ENCODE measurements at regions not wholly inside any gene's neighbourhood (a gene's known extent, or its start where the extent isn't known, plus 50 kb on each side); places are given as distances from the start of the nearest gene placed in this dataset.
"Not testable (repeated sequence)": the region's sequence is repeated elsewhere in the genome, so short reads cannot be mapped to it uniquely, and the experiment has no call there.

GRCh38 chr12:118544569-118544968 is 168.2 kb downstream of the SUDS3 start (continued):
- TF ChIP-seq NR2C1 (IDR thresholded peaks at IDR 0.05) (peak; percentile 74), NR2C1 (tag; IDR thresholded peaks at IDR 0.05) (peak; percentile 79), HBP1 (CRISPR knock-in tag; IDR thresholded peaks at IDR 0.05) (no peak), ZNF41 (CRISPR knock-in tag; conservative IDR thresholded peaks at IDR 0.05) (no peak), XRCC3 (IDR thresholded peaks at IDR 0.05) (no peak)

GRCh38 chr12:118547606-118548005 is 171.3 kb downstream of the SUDS3 start:
- POLR2A ChIA-PET: not testable (repeated sequence)

More at GRCh38 chr12:118547606-118548005, 171.3 kb downstream of the SUDS3 start:
- BruUV-seq (replicated peaks); H3K9me1 ChIP-seq (ENCODE audit: control insufficient read depth, insufficient read depth, low read length); H3K79me2 ChIP-seq (ENCODE audit: control insufficient read depth, insufficient read depth, low read length); FAIRE-seq; H2AFZ ChIP-seq (ENCODE audit: low read depth, low read length); CTCF ChIA-PET (ENCODE audit: low intra/inter-chr PET ratio); ATAC-seq; H3K9ac ChIP-seq (ENCODE audit: insufficient read depth in 1 of 2, low read depth in 2 of 2, low read length in 2 of 2); intact Hi-C loops (cut with micrococcal nuclease); H3K4me2 ChIP-seq (ENCODE audit: insufficient read depth, low read length); in situ Hi-C loops (cut with MboI); H3K9me3 ChIP-seq (replicated peaks; ENCODE audit: control insufficient read depth, insufficient read depth, low read depth, low read length); H3K4me1 ChIP-seq (replicated peaks in 1 of 2; ENCODE audit: control insufficient read depth in 2 of 2, insufficient read depth in 2 of 2, low read length in 2 of 2); H3K36me3 ChIP-seq (ENCODE audit: control insufficient read depth, insufficient read depth, low read length); H4K20me1 ChIP-seq (replicated peaks; ENCODE audit: control insufficient read depth, insufficient read depth, low read length); DNase-seq (ENCODE audit: extremely low read depth in 1 of 4, low spot score in 3 of 4); H3K4me3 ChIP-seq; H3K27ac ChIP-seq (ENCODE audit: extremely low read depth, low read depth, low read length); H3K27me3 ChIP-seq (ENCODE audit: control insufficient read depth in 2 of 2, insufficient read depth in 2 of 2, low read length in 2 of 2): not testable (repeated sequence)
- TF ChIP-seq RBM25 (IDR thresholded peaks at IDR 0.05; ENCODE audit: low read depth, low read length, severe bottlenecking): peak; percentile 4
- TF ChIP-seq ZNF146 (CRISPR knock-in tag; IDR thresholded peaks at IDR 0.05; ENCODE audit: unreplicated experiment): peak; percentile 93
- 1% methylated on average over 6 of the region's 6 CpGs for WGBS (ENCODE audit: insufficient coverage, low coverage, missing lambda C conversion rate)
